AG04450 (cell line): ENCODE measurements at regions not wholly inside any gene's neighbourhood (a gene's known extent, or its start where the extent isn't known, plus 50 kb on each side); places are given as distances from the start of the nearest gene placed in this dataset.

Source experiments
- CTCF ChIA-PET: fragments of 300-600, 350-600 bp; formaldehyde crosslinking; extraction: SDS; loops from one replicate; lab custom pipeline; 2022; ENCODE audit warnings: antibody characterized with exemption, inconsistent platforms; lab: Charles Lee
- POLR2A ChIA-PET: fragments of 350-600 bp; formaldehyde crosslinking; extraction: SDS; loops from one replicate; lab custom pipeline; 2021; ENCODE audit warnings: antibody characterized with exemption, inconsistent platforms; lab: Yijun Ruan, JAX
- DNase-seq: peaks from one replicate; pipeline ENCODE4 v3.0.0-alpha.2; 2011; ENCODE audit warnings: low read depth, low spot score
- H3K27ac ChIP-seq: one replicate; pipeline ENCODE4 v1.5.1; 2012; ENCODE audit warnings: low read depth, low read length, control low read depth
- H3K27me3 ChIP-seq: one replicate; pipeline ENCODE4 v1.6.0; 2012; ENCODE audit warnings: low read length; ENCODE audit not compliant: control insufficient read depth, insufficient read depth
- H3K4me3 ChIP-seq: 2 replicates; pipeline ENCODE4 v1.5.1; 2011; ENCODE audit warnings: mild to moderate bottlenecking, low read depth, low read length, control low read depth
- H3K9me3 ChIP-seq: 2 replicates; pipeline ENCODE4 v1.5.1; 2012; ENCODE audit warnings: low read length; ENCODE audit not compliant: control insufficient read depth, insufficient read depth
- TF ChIP-seq, protein P1 (sequence below): IDR thresholded peaks from 2 replicates; pipeline ENCODE4 v1.5.1; 2011; ENCODE audit warnings: low read depth, low read length, control low read depth, inconsistent platforms

DNA sequence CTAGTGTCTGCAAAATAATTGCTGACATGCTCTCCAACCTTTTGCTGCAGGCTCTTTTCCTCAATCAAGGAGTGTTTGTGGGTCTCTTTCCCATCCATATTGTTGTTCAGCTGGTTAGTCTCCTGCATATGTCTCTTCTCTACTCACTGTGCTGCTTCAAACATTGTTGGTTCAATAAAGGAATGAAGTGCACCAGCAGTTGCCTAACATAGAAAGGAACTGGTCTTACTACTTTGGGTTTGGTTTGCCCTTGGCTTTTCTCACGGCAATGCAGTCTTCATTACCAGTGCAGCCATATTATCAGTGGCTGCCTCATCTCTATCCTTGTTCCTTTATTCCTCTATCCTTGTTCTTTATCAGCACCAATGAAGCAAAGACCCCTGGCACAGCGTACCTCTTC lies 169.7 kb upstream of the TPK1 start:
- Histone ChIP-seq H3K9me3 (peaks cover 23% of the 10 kb centered on the region), H3K4me3 (no peak overlapping the region), H3K27ac (no peak overlapping the region), H3K27me3 (no peaks in the 10 kb centered on the region)
- ChIA-PET CTCF (no interaction called here), POLR2A (no interaction called here)
- DNase-seq, result no peak
- TF ChIP-seq, protein P1, sequence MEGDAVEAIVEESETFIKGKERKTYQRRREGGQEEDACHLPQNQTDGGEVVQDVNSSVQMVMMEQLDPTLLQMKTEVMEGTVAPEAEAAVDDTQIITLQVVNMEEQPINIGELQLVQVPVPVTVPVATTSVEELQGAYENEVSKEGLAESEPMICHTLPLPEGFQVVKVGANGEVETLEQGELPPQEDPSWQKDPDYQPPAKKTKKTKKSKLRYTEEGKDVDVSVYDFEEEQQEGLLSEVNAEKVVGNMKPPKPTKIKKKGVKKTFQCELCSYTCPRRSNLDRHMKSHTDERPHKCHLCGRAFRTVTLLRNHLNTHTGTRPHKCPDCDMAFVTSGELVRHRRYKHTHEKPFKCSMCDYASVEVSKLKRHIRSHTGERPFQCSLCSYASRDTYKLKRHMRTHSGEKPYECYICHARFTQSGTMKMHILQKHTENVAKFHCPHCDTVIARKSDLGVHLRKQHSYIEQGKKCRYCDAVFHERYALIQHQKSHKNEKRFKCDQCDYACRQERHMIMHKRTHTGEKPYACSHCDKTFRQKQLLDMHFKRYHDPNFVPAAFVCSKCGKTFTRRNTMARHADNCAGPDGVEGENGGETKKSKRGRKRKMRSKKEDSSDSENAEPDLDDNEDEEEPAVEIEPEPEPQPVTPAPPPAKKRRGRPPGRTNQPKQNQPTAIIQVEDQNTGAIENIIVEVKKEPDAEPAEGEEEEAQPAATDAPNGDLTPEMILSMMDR, result no peak

DNA sequence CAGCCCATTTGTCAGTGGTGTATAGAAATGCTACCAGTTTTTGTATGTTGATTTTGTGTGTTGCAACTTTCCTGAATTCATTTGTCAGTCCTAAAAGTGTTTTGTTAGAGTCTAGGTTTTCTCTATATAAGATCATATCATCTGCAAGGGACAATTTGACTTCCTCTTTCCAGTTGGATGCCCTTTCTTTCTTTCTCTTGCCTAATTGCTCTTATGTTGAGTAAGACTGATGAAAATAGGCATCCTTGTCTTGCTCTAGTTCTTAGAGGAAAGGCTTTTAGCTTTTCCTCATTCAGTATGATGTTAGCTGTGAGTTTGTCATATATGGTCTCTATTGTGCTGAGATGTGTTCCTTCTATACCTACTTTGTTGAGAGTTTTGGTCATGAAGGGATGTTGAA lies 161.7 kb upstream of the TPK1 start:
- TF ChIP-seq, protein P1, result no peak
- CTCF ChIA-PET, result no interaction called here
- POLR2A ChIA-PET, result no interaction called here
- Histone ChIP-seq H3K9me3 (peaks cover 20% of the 10 kb centered on the region), H3K27me3 (no peaks in the 10 kb centered on the region), H3K4me3 (no peak overlapping the region), H3K27ac (no peak overlapping the region)
- DNase-seq, result no peak

DNA sequence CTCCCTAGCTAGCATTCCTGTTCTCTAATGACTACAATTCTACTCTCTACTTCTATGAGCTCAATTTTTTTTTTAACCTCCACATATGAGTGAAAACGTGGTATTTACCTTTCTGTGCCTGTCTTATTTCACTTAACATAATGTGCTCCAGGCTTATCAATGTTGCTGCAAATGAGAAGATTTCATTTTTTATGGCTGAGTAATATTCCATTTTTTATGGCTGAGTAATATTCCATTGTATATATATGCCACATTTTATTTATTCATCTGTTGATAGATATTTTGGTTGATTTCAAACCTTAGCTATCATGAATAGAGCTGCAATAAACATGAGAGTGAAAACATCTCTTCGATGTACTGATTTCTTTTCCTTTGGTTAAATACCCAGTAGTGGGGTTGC lies 159.6 kb upstream of the TPK1 start:
- Histone ChIP-seq H3K4me3 (no peak overlapping the region), H3K9me3 (peaks cover 6% of the 10 kb centered on the region; the same call in 1 of the 2 replicates), H3K27me3 (no peaks in the 10 kb centered on the region), H3K27ac (no peak overlapping the region)
- TF ChIP-seq, protein P1, result no peak
- no peak for DNase-seq
- CTCF ChIA-PET, result no interaction called here
- POLR2A ChIA-PET, result no interaction called here

DNA sequence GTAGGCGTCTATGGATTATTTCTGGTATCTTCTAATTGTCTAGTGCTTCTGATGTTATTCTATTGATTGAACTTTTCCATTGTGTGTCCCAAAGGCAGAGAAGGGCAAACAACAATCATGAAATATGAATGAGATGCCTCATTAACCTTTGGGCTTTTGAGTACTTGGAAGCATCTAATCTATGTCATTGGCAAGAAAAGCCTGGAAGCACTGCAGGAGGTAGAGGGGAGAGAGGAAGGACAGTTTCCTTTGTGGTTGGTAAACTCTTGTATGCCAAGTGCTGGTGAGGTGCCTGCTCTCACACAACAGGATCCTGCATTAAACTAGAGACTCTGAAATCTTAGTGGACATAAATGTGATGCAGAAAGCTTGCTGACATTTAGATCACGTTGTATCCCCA lies 155.2 kb upstream of the TPK1 start:
- peaks cover 6% of the 10 kb centered on the region; the same call in 1 of the 2 replicates for H3K9me3 ChIP-seq
- no peak overlapping the region for H3K4me3 ChIP-seq
- H3K27ac ChIP-seq, result no peak overlapping the region
- no peak for DNase-seq
- TF ChIP-seq, protein P1, result no peak
- ChIA-PET POLR2A (no interaction called here), CTCF (no interaction called here)
- no peaks in the 10 kb centered on the region for H3K27me3 ChIP-seq

DNA sequence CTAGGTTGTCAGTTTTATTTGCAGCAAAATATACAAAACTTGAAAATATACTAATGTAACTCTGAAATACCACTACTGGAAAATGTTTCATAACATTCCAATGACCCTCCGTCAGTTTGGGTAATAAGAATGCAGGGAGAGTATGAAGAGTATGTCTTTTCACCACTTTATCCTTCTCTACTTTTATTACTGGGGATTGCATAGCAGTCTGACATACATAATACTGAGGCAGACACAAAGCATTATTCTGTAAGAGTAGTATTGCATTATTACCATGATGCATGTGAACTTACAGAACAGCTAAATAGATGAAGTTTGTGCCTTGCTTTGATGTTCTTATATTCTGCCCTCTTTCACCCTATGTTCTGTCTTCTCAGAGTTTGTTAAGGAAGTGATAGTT lies 151.8 kb upstream of the TPK1 start:
- TF ChIP-seq, protein P1, result no peak
- no peak overlapping the region for H3K27ac ChIP-seq
- no peak for DNase-seq
- POLR2A ChIA-PET, result no interaction called here
- CTCF ChIA-PET, result no interaction called here
- H3K9me3 ChIP-seq, result peaks cover 4% of the 10 kb centered on the region; the same call in 1 of the 2 replicates
- H3K4me3 ChIP-seq, result no peak overlapping the region
- no peaks in the 10 kb centered on the region for H3K27me3 ChIP-seq
